ENCODE measurements at regions not wholly inside any gene's neighbourhood (a gene's known extent, or its start where the extent isn't known, plus 50 kb on each side); places are given as distances from the start of the nearest gene placed in this dataset.
"Not testable (repeated sequence)": the region's sequence is repeated elsewhere in the genome, so short reads cannot be mapped to it uniquely, and the experiment has no call there.

- Mint-ChIP-seq H3K9me3 (no peaks in the 10 kb centered on the region), H3K4me1 (ENCODE audit: low read depth) (peaks cover 10% of the 10 kb centered on the region), H3K27me3 (ENCODE audit: low read depth) (peaks cover 9% of the 10 kb centered on the region), H3K36me3 (ENCODE audit: insufficient read depth) (no peaks in the 10 kb centered on the region), H3K4me3 (no peak overlapping the region)
- DNase-seq (no peak), ATAC-seq (no peak)
These were observed 142.6 kb upstream of the FHL2 start for GRCh38 chr2:105541189-105542050.

GRCh38 chr2:105540642-105541041 is 141.8 kb upstream of the FHL2 start:
- peaks cover 5% of the 10 kb centered on the region for H3K4me1 Mint-ChIP-seq (ENCODE audit: low read depth)
- H3K9me3 Mint-ChIP-seq: no peaks in the 10 kb centered on the region
- peaks cover 8% of the 10 kb centered on the region for H3K27me3 Mint-ChIP-seq (ENCODE audit: low read depth)
- no peak overlapping the region for H3K4me3 Mint-ChIP-seq
- ATAC-seq: no peak
- H3K36me3 Mint-ChIP-seq (ENCODE audit: insufficient read depth): no peaks in the 10 kb centered on the region
- no peak for DNase-seq

GRCh38 chr2:105539331-105539730 is 140.5 kb upstream of the FHL2 start:
- Mint-ChIP-seq H3K9me3 (no peaks in the 10 kb centered on the region), H3K4me1 (ENCODE audit: low read depth) (peaks cover 3% of the 10 kb centered on the region), H3K4me3 (no peak overlapping the region), H3K36me3 (ENCODE audit: insufficient read depth) (no peaks in the 10 kb centered on the region), H3K27me3 (ENCODE audit: low read depth) (peaks cover 11% of the 10 kb centered on the region)
- no peak for ATAC-seq
- DNase-seq: no peak

GRCh38 chr2:105538840-105539239 is 140.0 kb upstream of the FHL2 start:
- ATAC-seq: no peak
- H3K27me3 Mint-ChIP-seq (ENCODE audit: low read depth): peaks cover 11% of the 10 kb centered on the region
- no peaks in the 10 kb centered on the region for H3K36me3 Mint-ChIP-seq (ENCODE audit: insufficient read depth)

GRCh38 chr2:105537920-105538319 is 139.1 kb upstream of the FHL2 start:
- no peak for ATAC-seq
- peaks cover 11% of the 10 kb centered on the region for H3K27me3 Mint-ChIP-seq (ENCODE audit: low read depth)

More at GRCh38 chr2:105538840-105539239, 140.0 kb upstream of the FHL2 start:
- H3K4me1 Mint-ChIP-seq (ENCODE audit: low read depth): peaks cover 3% of the 10 kb centered on the region
- H3K9me3 Mint-ChIP-seq: no peaks in the 10 kb centered on the region
- no peak for DNase-seq
- no peak overlapping the region for H3K4me3 Mint-ChIP-seq

GRCh38 chr2:105537466-105537865 is 138.6 kb upstream of the FHL2 start:
- no peak for ATAC-seq
- Mint-ChIP-seq H3K4me3 (no peak overlapping the region), H3K9me3 (no peaks in the 10 kb centered on the region), H3K27me3 (ENCODE audit: low read depth) (peaks cover 11% of the 10 kb centered on the region), H3K4me1 (ENCODE audit: low read depth) (peaks cover 3% of the 10 kb centered on the region), H3K36me3 (ENCODE audit: insufficient read depth) (no peaks in the 10 kb centered on the region)
- DNase-seq: no peak

More at GRCh38 chr2:105537920-105538319, 139.1 kb upstream of the FHL2 start:
- Mint-ChIP-seq H3K9me3 (no peaks in the 10 kb centered on the region), H3K36me3 (ENCODE audit: insufficient read depth) (no peaks in the 10 kb centered on the region), H3K4me3 (no peak overlapping the region), H3K4me1 (ENCODE audit: low read depth) (peaks cover 3% of the 10 kb centered on the region)
- no peak for DNase-seq

- Mint-ChIP-seq H3K27me3 (ENCODE audit: low read depth) (peaks cover 11% of the 10 kb centered on the region), H3K36me3 (ENCODE audit: insufficient read depth) (no peaks in the 10 kb centered on the region), H3K9me3 (no peaks in the 10 kb centered on the region), H3K4me3 (no peak overlapping the region), H3K4me1 (ENCODE audit: low read depth) (peaks cover 3% of the 10 kb centered on the region)
- ATAC-seq (no peak), DNase-seq (no peak)
These were observed 137.3 kb upstream of the FHL2 start for GRCh38 chr2:105536175-105536574.

- not testable (repeated sequence) for H3K9me3 Mint-ChIP-seq; DNase-seq; H3K36me3 Mint-ChIP-seq (ENCODE audit: insufficient read depth); ATAC-seq; H3K27me3 Mint-ChIP-seq (ENCODE audit: low read depth); H3K4me3 Mint-ChIP-seq; H3K4me1 Mint-ChIP-seq (ENCODE audit: low read depth)
These were observed 130.4 kb upstream of the FHL2 start for GRCh38 chr2:105529258-105529657.

- no peak for ATAC-seq
These were observed 127.4 kb upstream of the FHL2 start for GRCh38 chr2:105526000-105526925.

GRCh38 chr2:105525201-105525600 is 126.3 kb upstream of the FHL2 start:
- ATAC-seq: no peak
- Mint-ChIP-seq H3K36me3 (ENCODE audit: insufficient read depth) (no peaks in the 10 kb centered on the region), H3K4me1 (ENCODE audit: low read depth) (no peaks in the 10 kb centered on the region), H3K27me3 (ENCODE audit: low read depth) (no peaks in the 10 kb centered on the region), H3K4me3 (no peak overlapping the region), H3K9me3 (no peaks in the 10 kb centered on the region)
- DNase-seq: no peak

More at GRCh38 chr2:105526000-105526925, 127.4 kb upstream of the FHL2 start:
- H3K9me3 Mint-ChIP-seq: no peaks in the 10 kb centered on the region
- H3K36me3 Mint-ChIP-seq (ENCODE audit: insufficient read depth): no peaks in the 10 kb centered on the region
- no peak overlapping the region for H3K4me3 Mint-ChIP-seq
- no peak for DNase-seq
- H3K27me3 Mint-ChIP-seq (ENCODE audit: low read depth): no peaks in the 10 kb centered on the region
- H3K4me1 Mint-ChIP-seq (ENCODE audit: low read depth): no peaks in the 10 kb centered on the region

- Mint-ChIP-seq H3K36me3 (ENCODE audit: insufficient read depth) (no peaks in the 10 kb centered on the region), H3K4me3 (no peak overlapping the region), H3K27me3 (ENCODE audit: low read depth) (no peaks in the 10 kb centered on the region), H3K9me3 (no peaks in the 10 kb centered on the region), H3K4me1 (ENCODE audit: low read depth) (no peaks in the 10 kb centered on the region)
- ATAC-seq: no peak
- no peak for DNase-seq
These were observed 123.8 kb upstream of the FHL2 start for GRCh38 chr2:105522645-105523044.

- ATAC-seq (no peak), DNase-seq (no peak)
- H3K27me3 Mint-ChIP-seq (ENCODE audit: low read depth): peaks cover 5% of the 10 kb centered on the region
- no peaks in the 10 kb centered on the region for H3K4me1 Mint-ChIP-seq (ENCODE audit: low read depth)
- no peak overlapping the region for H3K4me3 Mint-ChIP-seq
- H3K36me3 Mint-ChIP-seq (ENCODE audit: insufficient read depth): no peaks in the 10 kb centered on the region
- no peaks in the 10 kb centered on the region for H3K9me3 Mint-ChIP-seq
These were observed 122.8 kb upstream of the FHL2 start for GRCh38 chr2:105521616-105522015.

GRCh38 chr2:105521176-105521575 is 122.3 kb upstream of the FHL2 start:
- Mint-ChIP-seq H3K9me3 (no peaks in the 10 kb centered on the region), H3K36me3 (ENCODE audit: insufficient read depth) (no peaks in the 10 kb centered on the region), H3K4me3 (no peak overlapping the region), H3K4me1 (ENCODE audit: low read depth) (no peaks in the 10 kb centered on the region), H3K27me3 (ENCODE audit: low read depth) (peaks cover 5% of the 10 kb centered on the region)
- no peak for DNase-seq
- no peak for ATAC-seq

GRCh38 chr2:105519516-105519915 is 120.7 kb upstream of the FHL2 start:
- H3K4me1 Mint-ChIP-seq (ENCODE audit: low read depth): no peaks in the 10 kb centered on the region
- H3K27me3 Mint-ChIP-seq (ENCODE audit: low read depth): peaks cover 6% of the 10 kb centered on the region
- no peak overlapping the region for H3K4me3 Mint-ChIP-seq
- ATAC-seq: no peak
- H3K36me3 Mint-ChIP-seq (ENCODE audit: insufficient read depth): no peaks in the 10 kb centered on the region
- DNase-seq: no peak
- H3K9me3 Mint-ChIP-seq: no peaks in the 10 kb centered on the region

All from activated T-cell treated with anti-CD3 and anti-CD28 coated beads, Interleukin-2, amount 50 U/mL, for 4 hours (primary cell).